H1 (cell line): ENCODE measurements at regions not wholly inside any gene's neighbourhood (a gene's known extent, or its start where the extent isn't known, plus 50 kb on each side); places are given as distances from the start of the nearest gene placed in this dataset.

Experiments used
- CTCF ChIA-PET: fragments of 300-600 bp; sonication (Branson Sonifier 250); formaldehyde crosslinking; loops from one replicate; lab custom pipeline; 2021; ENCODE audit not compliant: partially characterized antibody; lab: Charles Lee
- POLR2A ChIA-PET: fragments of 300-600 bp; sonication (Branson Sonifier 250); formaldehyde crosslinking; loops from one replicate; lab custom pipeline; 2021; ENCODE audit warnings: inconsistent platforms; ENCODE audit not compliant: partially characterized antibody; lab: Charles Lee
- DNase-seq, 2 experiments: peaks; one replicate each; pipeline versions ENCODE4 v3.0.0 to v3.0.0-alpha.2; 2010 to 2022; ENCODE audit warnings: low spot score in 2 of 2, low read depth in 1 of 2, mixed read lengths in 1 of 2
- FAIRE-seq: peaks from 2 replicates; lab custom pipeline; 2011; peaks lifted over from hg19 to GRCh38; lab: Jason Lieb, UNC
- H2AFZ ChIP-seq: 2 replicates; pipeline ENCODE4 v1.8.1; 2012; ENCODE audit warnings: low read length, inconsistent platforms
- H2AK5ac ChIP-seq: 2 replicates; pipeline ENCODE4 v1.6.1; 2013; ENCODE audit warnings: low read depth, low read length
- H2BK120ac ChIP-seq: replicated peaks from 2 replicates; pipeline ENCODE3; 2013; ENCODE audit warnings: low read depth, low read length, inconsistent platforms
- H2BK12ac ChIP-seq: 2 replicates; pipeline ENCODE4 v1.6.1; 2013; ENCODE audit warnings: low read depth, low read length
- H2BK15ac ChIP-seq: 2 replicates; pipeline ENCODE4 v1.6.1; 2013; ENCODE audit warnings: low read length
- H2BK20ac ChIP-seq: 2 replicates; pipeline ENCODE4 v1.6.1; 2013; ENCODE audit warnings: low read length
- H2BK5ac ChIP-seq: 2 replicates; pipeline ENCODE4 v1.6.1; 2013; ENCODE audit warnings: low read depth, low read length
- H3K14ac ChIP-seq: 2 replicates; pipeline ENCODE4 v1.6.1; 2013; ENCODE audit warnings: inconsistent platforms; ENCODE audit not compliant: insufficient read length
- H3K18ac ChIP-seq: 2 replicates; pipeline ENCODE4 v1.6.1; 2013; ENCODE audit warnings: low read length; ENCODE audit errors: extremely low read depth
- H3K23ac ChIP-seq: 2 replicates; pipeline ENCODE4 v1.6.1; 2013; ENCODE audit warnings: inconsistent platforms; ENCODE audit not compliant: insufficient read length
- H3K23me2 ChIP-seq: 2 replicates; pipeline ENCODE4 v1.6.1; 2013; ENCODE audit warnings: low read depth, low read length
- H3K27ac ChIP-seq: 2 replicates; pipeline ENCODE4 v1.6.1; 2011; ENCODE audit warnings: low read depth, low read length, inconsistent platforms
- H3K27me3 ChIP-seq, 4 experiments: replicated peaks in 1 of 4; 1 replicate in 1 of 4; 2 replicates in 3 of 4; pipeline versions ENCODE4 v1.6.1 to v1.8.1; 2011 to 2013; ENCODE audit warnings: low read length in 3 of 4, mild to moderate bottlenecking in 3 of 4, inconsistent platforms in 2 of 4, mixed read lengths in 2 of 4, moderate library complexity in 1 of 4; ENCODE audit not compliant: control insufficient read depth in 3 of 4, insufficient read depth in 3 of 4; ENCODE audit errors: extremely low read depth in 1 of 4
- H3K36me3 ChIP-seq, 4 experiments: 2 replicates each; pipeline versions ENCODE4 v1.6.1 to v1.8.1; 2011 to 2013; ENCODE audit warnings: mild to moderate bottlenecking in 4 of 4, low read length in 3 of 4, moderate library complexity in 2 of 4, control low read depth in 1 of 4, inconsistent platforms in 1 of 4; ENCODE audit not compliant: insufficient read depth in 4 of 4, control insufficient read depth in 2 of 4
- H3K4ac ChIP-seq: replicated peaks from 2 replicates; pipeline ENCODE3; 2013; ENCODE audit warnings: low read length, low read depth, mixed read lengths, inconsistent platforms; ENCODE audit not compliant: insufficient read length
- H3K4me1 ChIP-seq, 4 experiments: replicated peaks in 1 of 4; 1 replicate in 1 of 4; 2 replicates in 3 of 4; pipeline versions ENCODE4 v1.6.1 to v1.8.1; 2011 to 2013; ENCODE audit warnings: low read length in 3 of 4, inconsistent platforms in 2 of 4, mixed read lengths in 1 of 4; ENCODE audit not compliant: insufficient read depth in 4 of 4, control insufficient read depth in 3 of 4
- H3K4me2 ChIP-seq, 2 experiments: 2 replicates each; pipeline versions ENCODE4 v1.6.1 to v1.8.1; 2011 to 2013; ENCODE audit warnings: low read depth in 2 of 2, low read length in 2 of 2, control low read depth in 1 of 2, inconsistent platforms in 1 of 2, mild to moderate bottlenecking in 1 of 2; ENCODE audit not compliant: insufficient read depth in 1 of 2
- H3K4me3 ChIP-seq, 4 experiments: fragments of 200-600, 300-600 bp in 1 of 4; sonication (generic), shearing (Covaris generic), sonication (Bioruptor Twin) in 1 of 4; 2 replicates each; pipeline versions ENCODE4 v1.5.1 to v1.8.1; 2011 to 2016; ENCODE audit warnings: low read length in 4 of 4, low read depth in 3 of 4, control low read depth in 2 of 4, inconsistent platforms in 2 of 4, mild to moderate bottlenecking in 2 of 4, mixed read lengths in 1 of 4, moderate library complexity in 1 of 4; ENCODE audit not compliant: insufficient read depth in 2 of 4; ENCODE audit errors: extremely low read depth in 1 of 4
- H3K56ac ChIP-seq: replicated peaks from 2 replicates; pipeline ENCODE3; 2013; ENCODE audit warnings: low read depth, mild to moderate bottlenecking, mixed read lengths, low read length, inconsistent platforms; ENCODE audit not compliant: insufficient read length
- H3K79me1 ChIP-seq: 2 replicates; pipeline ENCODE4 v1.6.1; 2013; ENCODE audit warnings: low read depth, low read length, control low read depth
- H3K79me2 ChIP-seq, 2 experiments: 2 replicates each; pipeline versions ENCODE4 v1.6.1 to v1.8.1; 2012 to 2013; ENCODE audit warnings: low read length in 2 of 2, mild to moderate bottlenecking in 2 of 2, inconsistent platforms in 1 of 2; ENCODE audit not compliant: insufficient read depth in 2 of 2, control insufficient read depth in 1 of 2
- H3K9ac ChIP-seq, 4 experiments: replicated peaks in 1 of 4; 1 replicate in 1 of 4; 2 replicates in 3 of 4; pipeline versions ENCODE4 v1.6.1 to v1.8.1; 2011 to 2013; ENCODE audit warnings: low read depth in 3 of 4, low read length in 3 of 4, control low read depth in 2 of 4, mild to moderate bottlenecking in 2 of 4, moderate library complexity in 2 of 4, inconsistent platforms in 1 of 4; ENCODE audit errors: extremely low read depth in 1 of 4
- H3K9me3 ChIP-seq, 2 experiments: 2 replicates each; pipeline versions ENCODE4 v1.6.1 to v1.8.1; 2012 to 2013; ENCODE audit warnings: mild to moderate bottlenecking in 2 of 2, moderate library complexity in 2 of 2, control low read depth in 1 of 2, inconsistent platforms in 1 of 2, low read depth in 1 of 2, low read length in 1 of 2, mixed read lengths in 1 of 2; ENCODE audit not compliant: insufficient read depth in 2 of 2
- H4K20me1 ChIP-seq, 2 experiments: replicated peaks in 1 of 2; 2 replicates each; pipeline versions ENCODE3 to v1.8.1; 2011 to 2013; ENCODE audit warnings: inconsistent platforms in 2 of 2, low read length in 2 of 2, mild to moderate bottlenecking in 1 of 2; ENCODE audit not compliant: insufficient read depth in 2 of 2, control insufficient read depth in 1 of 2
- H4K5ac ChIP-seq: 2 replicates; pipeline ENCODE4 v1.6.1; 2013; ENCODE audit warnings: low read length, low read depth, mixed read lengths, inconsistent platforms; ENCODE audit not compliant: insufficient read length
- H4K8ac ChIP-seq: 2 replicates; pipeline ENCODE4 v1.8.0; 2013; ENCODE audit warnings: mild to moderate bottlenecking, moderate library complexity, low read length, inconsistent platforms; ENCODE audit not compliant: insufficient read depth; ENCODE audit errors: extremely low read depth
- H4K91ac ChIP-seq: replicated peaks from 2 replicates; pipeline ENCODE3; 2013; ENCODE audit warnings: low read length, mixed read lengths, inconsistent platforms; ENCODE audit not compliant: insufficient read length
- EGR1 ChIP-seq: IDR thresholded peaks from 2 replicates; pipeline ENCODE4 v1.6.1; 2011; ENCODE audit warnings: low read depth, low read length, borderline replicate concordance
- EP300 ChIP-seq, 2 experiments: IDR thresholded peaks; 1 replicate in 1 of 2; 2 replicates in 1 of 2; pipeline ENCODE4 v1.6.1; 2011 to 2012; ENCODE audit warnings: low read depth in 2 of 2, low read length in 2 of 2, mild to moderate bottlenecking in 2 of 2, borderline replicate concordance in 1 of 2, inconsistent platforms in 1 of 2, moderate library complexity in 1 of 2
- GTF2F1 ChIP-seq: IDR thresholded peaks from 2 replicates; pipeline ENCODE4 v1.6.1; 2012; ENCODE audit warnings: low read depth, low read length, improper control_type of control experiment, borderline replicate concordance
- POLR2A ChIP-seq, 2 experiments: IDR thresholded peaks; 1 replicate in 1 of 2; 2 replicates in 1 of 2; pipeline ENCODE4 v1.6.1; 2011; ENCODE audit warnings: low read depth in 2 of 2, low read length in 2 of 2, mild to moderate bottlenecking in 2 of 2; ENCODE audit errors: control extremely low read depth in 1 of 2
- RAD21 ChIP-seq, 2 experiments: IDR thresholded peaks in 1 of 2; conservative IDR thresholded peaks in 1 of 2; 2 replicates each; pipeline ENCODE4 v1.6.1; 2011; ENCODE audit warnings: low read depth in 2 of 2, low read length in 2 of 2, improper control_type of control experiment in 1 of 2, inconsistent platforms in 1 of 2, mild to moderate bottlenecking in 1 of 2, moderate library complexity in 1 of 2
- SIX5 ChIP-seq: IDR thresholded peaks from 2 replicates; pipeline ENCODE4 v1.6.1; 2011; ENCODE audit warnings: mild to moderate bottlenecking, low read depth, low read length
- SUZ12 ChIP-seq: fragments of 200-600 bp; sonication (generic); IDR thresholded peaks from 2 replicates; pipeline ENCODE4 v1.6.1; 2012; ENCODE audit warnings: mild to moderate bottlenecking, inconsistent platforms, low read length, moderate library complexity, mixed read lengths
- TAF1 ChIP-seq: IDR thresholded peaks from 2 replicates; pipeline ENCODE4 v1.6.1; 2011; ENCODE audit warnings: mild to moderate bottlenecking, low read depth, low read length

DNA sequence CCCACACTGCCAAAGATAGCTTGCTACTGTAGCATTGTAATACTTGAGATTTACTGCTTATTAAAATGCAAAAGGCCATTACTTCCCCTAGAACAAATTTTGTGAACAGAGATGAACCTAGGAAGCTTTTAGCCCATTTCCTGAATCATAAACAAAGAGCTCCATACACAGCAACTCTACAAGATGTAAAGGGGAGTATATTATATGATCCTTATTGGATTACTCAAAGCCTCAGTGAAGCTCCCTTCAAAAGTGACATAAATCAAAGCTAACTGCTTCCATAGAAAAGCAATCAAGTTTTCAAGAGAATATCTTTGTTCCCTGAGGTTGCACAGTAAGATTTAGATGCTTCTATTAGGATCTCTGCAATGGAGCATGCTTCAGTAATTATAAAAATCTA is 629.8 kb downstream of the EFNA5 start:
- Histone ChIP-seq H3K9me3 (no peaks in the 10 kb centered on the region), H3K4ac (no peak overlapping the region), H2BK20ac (no peak overlapping the region), H3K23ac (no peak overlapping the region), H3K23me2 (no peaks in the 10 kb centered on the region), H3K27me3 (peaks cover 0 to 1% (median 0%) of the 10 kb centered on the region in 4 experiments; a peak in 2 of 7 replicates), H3K36me3 (no peaks in the 10 kb centered on the region), H3K9ac (no peak overlapping the region), H3K18ac (no peak overlapping the region), H4K5ac (no peak overlapping the region), H2AFZ (no peak overlapping the region), H3K4me2 (no peak overlapping the region), H4K8ac (no peak overlapping the region), H3K14ac (no peak overlapping the region), H3K27ac (no peak overlapping the region), H4K91ac (no peak overlapping the region), H2BK120ac (no peak overlapping the region), H2AK5ac (no peak overlapping the region), H2BK5ac (no peak overlapping the region), H3K4me1 (no peaks in the 10 kb centered on the region), H4K20me1 (no peaks in the 10 kb centered on the region), H2BK15ac (no peak overlapping the region), H3K79me1 (no peaks in the 10 kb centered on the region), H3K4me3 (no peak overlapping the region), H3K79me2 (no peaks in the 10 kb centered on the region), H2BK12ac (no peak overlapping the region), H3K56ac (no peak overlapping the region)
- FAIRE-seq (no peak), DNase-seq (no peak)
- ChIA-PET POLR2A (no interaction called here), CTCF (interaction anchor here (1.5 kb wide), 1 partner anchor 8 kb away, joined by 7 read pairs; no protein-coding TSS in a partner anchor)
- no peak for TF ChIP-seq SIX5
- TF ChIP-seq POLR2A (IDR thresholded peaks at IDR 0.05; ENCODE audit: control extremely low read depth in 1 of 2, low read depth in 2 of 2, low read length in 2 of 2): no peak
- no peak for TF ChIP-seq RAD21 (IDR thresholded peaks at IDR 0.05 in 1 of 2, conservative IDR thresholded peaks at IDR 0.05 in 1 of 2; ENCODE audit: low read depth in 2 of 2, low read length in 2 of 2)
- no peak for TF ChIP-seq TAF1
- no peak for TF ChIP-seq SUZ12
- no peak for TF ChIP-seq GTF2F1
- no peak for TF ChIP-seq EGR1
- no peak for TF ChIP-seq EP300 (IDR thresholded peaks at IDR 0.05; ENCODE audit: borderline replicate concordance in 1 of 2, low read depth in 2 of 2, low read length in 2 of 2)
